PC-3 (cell line): ENCODE measurements at regions not wholly inside any gene's neighbourhood (a gene's known extent, or its start where the extent isn't known, plus 50 kb on each side); places are given as distances from the start of the nearest gene placed in this dataset.

Experiments
- EZH2 ChIP-seq: fragments of 300-600 bp; sonication (generic); IDR thresholded peaks from one replicate; pipeline ENCODE4 v1.6.1; 2017; ENCODE audit warnings: antibody characterized with exemption, mild to moderate bottlenecking, low read length; ENCODE audit not compliant: unreplicated experiment
- EZH2phosphoT487 ChIP-seq: fragments of 300-600 bp; sonication (generic); IDR thresholded peaks from 2 replicates; pipeline ENCODE4 v1.6.1; 2018; ENCODE audit warnings: mild to moderate bottlenecking, antibody characterized with exemption, low read length, borderline replicate concordance
- TF ChIP-seq, protein P1 (sequence below): fragments of 300-600 bp; sonication (generic); conservative IDR thresholded peaks from 2 replicates; pipeline ENCODE4 v1.5.1; 2017; ENCODE audit warnings: antibody characterized with exemption, low read depth, mild to moderate bottlenecking, low read length

GRCh38 chr2:8234757-8235374 is 447.0 kb upstream of the ID2 start:
- TF ChIP-seq, protein P1, sequence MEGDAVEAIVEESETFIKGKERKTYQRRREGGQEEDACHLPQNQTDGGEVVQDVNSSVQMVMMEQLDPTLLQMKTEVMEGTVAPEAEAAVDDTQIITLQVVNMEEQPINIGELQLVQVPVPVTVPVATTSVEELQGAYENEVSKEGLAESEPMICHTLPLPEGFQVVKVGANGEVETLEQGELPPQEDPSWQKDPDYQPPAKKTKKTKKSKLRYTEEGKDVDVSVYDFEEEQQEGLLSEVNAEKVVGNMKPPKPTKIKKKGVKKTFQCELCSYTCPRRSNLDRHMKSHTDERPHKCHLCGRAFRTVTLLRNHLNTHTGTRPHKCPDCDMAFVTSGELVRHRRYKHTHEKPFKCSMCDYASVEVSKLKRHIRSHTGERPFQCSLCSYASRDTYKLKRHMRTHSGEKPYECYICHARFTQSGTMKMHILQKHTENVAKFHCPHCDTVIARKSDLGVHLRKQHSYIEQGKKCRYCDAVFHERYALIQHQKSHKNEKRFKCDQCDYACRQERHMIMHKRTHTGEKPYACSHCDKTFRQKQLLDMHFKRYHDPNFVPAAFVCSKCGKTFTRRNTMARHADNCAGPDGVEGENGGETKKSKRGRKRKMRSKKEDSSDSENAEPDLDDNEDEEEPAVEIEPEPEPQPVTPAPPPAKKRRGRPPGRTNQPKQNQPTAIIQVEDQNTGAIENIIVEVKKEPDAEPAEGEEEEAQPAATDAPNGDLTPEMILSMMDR, result no peak
- TF ChIP-seq EZH2, result no peak
- TF ChIP-seq EZH2phosphoT487, result no peak
